DOHH2 (cell line): ENCODE measurements at regions not wholly inside any gene's neighbourhood (a gene's known extent, or its start where the extent isn't known, plus 50 kb on each side); places are given as distances from the start of the nearest gene placed in this dataset.
"Not testable (repeated sequence)": the region's sequence is repeated elsewhere in the genome, so short reads cannot be mapped to it uniquely, and the experiment has no call there.

Source experiments
- CTCF ChIP-seq: fragments of 200-600 bp; sonication (generic); IDR thresholded peaks from one replicate; pipeline ENCODE4 v1.5.1; 2014; ENCODE audit warnings: antibody characterized with exemption, mild to moderate bottlenecking, low read depth, low read length; ENCODE audit not compliant: poor library complexity, severe bottlenecking
- EZH2phosphoT487 ChIP-seq: fragments of 200-600 bp; sonication (generic); IDR thresholded peaks from 2 replicates; pipeline ENCODE4 v1.6.1; 2017; ENCODE audit warnings: borderline replicate concordance, mild to moderate bottlenecking, antibody characterized with exemption, low read length, moderate library complexity, mixed read lengths

- not testable (repeated sequence) for TF ChIP-seq CTCF, EZH2phosphoT487
Measured at GRCh38 chr11:3429191-3429590, 50.2 kb upstream of the ZNF195 start.
